ENCODE measurements at regions not wholly inside any gene's neighbourhood (a gene's known extent, or its start where the extent isn't known, plus 50 kb on each side); places are given as distances from the start of the nearest gene placed in this dataset.

DNA sequence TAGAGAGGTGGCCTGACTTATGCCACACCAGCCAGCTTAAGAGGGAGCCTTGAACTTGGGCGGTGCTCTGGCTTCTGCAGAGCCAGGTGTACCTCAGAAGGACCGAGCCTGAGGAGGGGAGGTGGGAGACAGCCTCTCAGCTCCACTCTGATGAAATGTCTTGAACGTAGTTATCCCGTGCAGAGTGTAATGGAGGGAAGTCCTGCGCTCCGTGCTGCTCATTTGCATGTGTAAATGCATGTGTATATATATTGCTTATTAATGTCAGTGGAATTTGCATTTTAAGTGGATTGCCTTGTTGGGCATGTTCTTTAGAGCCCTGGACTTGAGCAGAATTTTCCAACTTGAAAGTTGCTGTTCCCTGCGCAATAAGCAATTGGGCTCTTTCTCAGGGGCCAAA, 264.9 kb upstream of the SDK2 start:
- Histone ChIP-seq H3K36me3 (no peaks in the 10 kb centered on the region), H3K4me3 (ENCODE audit: low read depth, low read length) (no peak overlapping the region), H3K27ac (no peak overlapping the region), H3K9me3 (ENCODE audit: severe bottlenecking) (no peaks in the 10 kb centered on the region), H3K27me3 (ENCODE audit: insufficient read depth, low read depth, severe bottlenecking) (no peaks in the 10 kb centered on the region)
- TF ChIP-seq, protein P1, sequence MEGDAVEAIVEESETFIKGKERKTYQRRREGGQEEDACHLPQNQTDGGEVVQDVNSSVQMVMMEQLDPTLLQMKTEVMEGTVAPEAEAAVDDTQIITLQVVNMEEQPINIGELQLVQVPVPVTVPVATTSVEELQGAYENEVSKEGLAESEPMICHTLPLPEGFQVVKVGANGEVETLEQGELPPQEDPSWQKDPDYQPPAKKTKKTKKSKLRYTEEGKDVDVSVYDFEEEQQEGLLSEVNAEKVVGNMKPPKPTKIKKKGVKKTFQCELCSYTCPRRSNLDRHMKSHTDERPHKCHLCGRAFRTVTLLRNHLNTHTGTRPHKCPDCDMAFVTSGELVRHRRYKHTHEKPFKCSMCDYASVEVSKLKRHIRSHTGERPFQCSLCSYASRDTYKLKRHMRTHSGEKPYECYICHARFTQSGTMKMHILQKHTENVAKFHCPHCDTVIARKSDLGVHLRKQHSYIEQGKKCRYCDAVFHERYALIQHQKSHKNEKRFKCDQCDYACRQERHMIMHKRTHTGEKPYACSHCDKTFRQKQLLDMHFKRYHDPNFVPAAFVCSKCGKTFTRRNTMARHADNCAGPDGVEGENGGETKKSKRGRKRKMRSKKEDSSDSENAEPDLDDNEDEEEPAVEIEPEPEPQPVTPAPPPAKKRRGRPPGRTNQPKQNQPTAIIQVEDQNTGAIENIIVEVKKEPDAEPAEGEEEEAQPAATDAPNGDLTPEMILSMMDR (IDR thresholded peaks at IDR 0.05; ENCODE audit: low read depth, low read length), result no peak
- DNase-seq, result no peak

- H3K27me3 ChIP-seq (ENCODE audit: insufficient read depth, low read depth, severe bottlenecking), result no peaks in the 10 kb centered on the region
- no peak for DNase-seq
- H3K4me3 ChIP-seq (ENCODE audit: low read depth, low read length), result no peak overlapping the region
- H3K27ac ChIP-seq, result no peak overlapping the region
- no peaks in the 10 kb centered on the region for H3K36me3 ChIP-seq
- TF ChIP-seq, protein P1 (IDR thresholded peaks at IDR 0.05; ENCODE audit: low read depth, low read length), result no peak
- H3K9me3 ChIP-seq (ENCODE audit: severe bottlenecking), result no peaks in the 10 kb centered on the region
Observed at GRCh38 chr17:73910206-73910605, 266.0 kb upstream of the SDK2 start.

- H3K4me3 ChIP-seq (ENCODE audit: low read depth, low read length), result no peak overlapping the region
- TF ChIP-seq, protein P1 (IDR thresholded peaks at IDR 0.05; ENCODE audit: low read depth, low read length), result no peak
- H3K27me3 ChIP-seq (ENCODE audit: insufficient read depth, low read depth, severe bottlenecking), result no peaks in the 10 kb centered on the region
- DNase-seq, result no peak
- H3K36me3 ChIP-seq, result no peaks in the 10 kb centered on the region
- H3K9me3 ChIP-seq (ENCODE audit: severe bottlenecking), result no peaks in the 10 kb centered on the region
- H3K27ac ChIP-seq, result no peak overlapping the region
Observed at GRCh38 chr17:73910821-73911515, 266.7 kb upstream of the SDK2 start.

- H3K27me3 ChIP-seq (ENCODE audit: insufficient read depth, low read depth, severe bottlenecking), result no peaks in the 10 kb centered on the region
- H3K4me3 ChIP-seq (ENCODE audit: low read depth, low read length), result no peak overlapping the region
- H3K27ac ChIP-seq, result no peak overlapping the region
- H3K36me3 ChIP-seq, result no peaks in the 10 kb centered on the region
- TF ChIP-seq, protein P1 (IDR thresholded peaks at IDR 0.05; ENCODE audit: low read depth, low read length), result no peak
- DNase-seq, result no peak
- no peaks in the 10 kb centered on the region for H3K9me3 ChIP-seq (ENCODE audit: severe bottlenecking)
Observed at GRCh38 chr17:73911726-73912372, 267.6 kb upstream of the SDK2 start.

DNA sequence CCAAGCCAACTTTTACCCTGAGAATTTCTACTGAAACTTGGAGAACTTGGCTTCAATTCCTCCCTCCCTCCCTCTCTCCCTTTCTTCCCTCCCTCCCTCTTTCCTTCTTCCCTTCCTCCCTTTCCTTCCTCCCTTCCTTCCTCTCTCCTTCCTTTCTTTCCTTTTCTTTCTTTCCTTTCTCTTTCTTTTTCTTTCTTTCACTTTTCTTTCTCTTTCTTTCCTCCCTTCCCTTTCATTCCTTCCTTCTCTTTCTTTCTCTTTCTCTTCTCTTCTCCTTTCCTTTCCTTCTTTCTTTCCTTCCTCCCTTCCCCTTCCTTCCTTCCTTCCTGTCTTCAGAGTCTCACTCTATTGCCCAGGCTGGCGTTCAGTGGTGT, 268.1 kb upstream of the SDK2 start:
- no peak overlapping the region for H3K27ac ChIP-seq
- no peaks in the 10 kb centered on the region for H3K9me3 ChIP-seq (ENCODE audit: severe bottlenecking)
- no peaks in the 10 kb centered on the region for H3K27me3 ChIP-seq (ENCODE audit: insufficient read depth, low read depth, severe bottlenecking)
- DNase-seq, result no peak
- TF ChIP-seq, protein P1 (IDR thresholded peaks at IDR 0.05; ENCODE audit: low read depth, low read length), result no peak
- H3K36me3 ChIP-seq, result no peaks in the 10 kb centered on the region
- H3K4me3 ChIP-seq (ENCODE audit: low read depth, low read length), result no peak overlapping the region
